ENCODE measurements at regions not wholly inside any gene's neighbourhood (a gene's known extent, or its start where the extent isn't known, plus 50 kb on each side); places are given as distances from the start of the nearest gene placed in this dataset.

DNA sequence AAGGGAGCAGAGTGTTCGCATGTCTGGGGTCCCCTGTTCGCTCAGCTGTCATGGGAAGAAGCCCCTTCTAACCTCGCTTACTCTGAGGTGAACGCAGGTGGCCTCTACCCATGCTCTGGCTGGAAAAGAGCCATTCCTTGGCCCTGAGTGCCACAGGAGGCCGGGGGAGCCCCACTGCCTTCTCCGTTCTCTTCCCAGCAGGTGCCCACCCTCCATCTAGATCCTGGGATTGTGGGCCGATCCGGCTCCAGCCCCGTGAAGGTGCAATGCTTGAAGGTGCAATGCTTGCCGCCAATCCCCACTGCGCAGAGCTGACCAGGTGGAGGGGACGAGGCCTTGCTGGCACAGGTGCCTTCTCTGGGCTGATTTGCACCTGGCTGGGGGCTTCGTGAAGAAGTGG lies 95.4 kb downstream of the MRPL36 start:
- H3K27me3 ChIP-seq (ENCODE audit: control insufficient read depth, insufficient read depth, low read length), result peaks cover 8% of the 10 kb centered on the region; the same call in 1 of the 2 replicates
- H3K9me3 ChIP-seq (ENCODE audit: control insufficient read depth, insufficient read depth, low read depth, low read length), result 0 out of 2 replicates have a peak, but pooled peaks cover 6% of the 10 kb centered on the region
- no peak overlapping the region for H3K27ac ChIP-seq (ENCODE audit: low read depth, low read length)
- H3K4me3 ChIP-seq (ENCODE audit: low read depth, low read length), result no peak overlapping the region
- H3K36me3 ChIP-seq (ENCODE audit: control insufficient read depth, insufficient read depth, low read length), result no peaks in the 10 kb centered on the region
- H3K9ac ChIP-seq (ENCODE audit: low read length), result no peak overlapping the region
- peaks cover 12% of the 10 kb centered on the region for H3K4me1 ChIP-seq (ENCODE audit: control insufficient read depth, insufficient read depth, low read length)

DNA sequence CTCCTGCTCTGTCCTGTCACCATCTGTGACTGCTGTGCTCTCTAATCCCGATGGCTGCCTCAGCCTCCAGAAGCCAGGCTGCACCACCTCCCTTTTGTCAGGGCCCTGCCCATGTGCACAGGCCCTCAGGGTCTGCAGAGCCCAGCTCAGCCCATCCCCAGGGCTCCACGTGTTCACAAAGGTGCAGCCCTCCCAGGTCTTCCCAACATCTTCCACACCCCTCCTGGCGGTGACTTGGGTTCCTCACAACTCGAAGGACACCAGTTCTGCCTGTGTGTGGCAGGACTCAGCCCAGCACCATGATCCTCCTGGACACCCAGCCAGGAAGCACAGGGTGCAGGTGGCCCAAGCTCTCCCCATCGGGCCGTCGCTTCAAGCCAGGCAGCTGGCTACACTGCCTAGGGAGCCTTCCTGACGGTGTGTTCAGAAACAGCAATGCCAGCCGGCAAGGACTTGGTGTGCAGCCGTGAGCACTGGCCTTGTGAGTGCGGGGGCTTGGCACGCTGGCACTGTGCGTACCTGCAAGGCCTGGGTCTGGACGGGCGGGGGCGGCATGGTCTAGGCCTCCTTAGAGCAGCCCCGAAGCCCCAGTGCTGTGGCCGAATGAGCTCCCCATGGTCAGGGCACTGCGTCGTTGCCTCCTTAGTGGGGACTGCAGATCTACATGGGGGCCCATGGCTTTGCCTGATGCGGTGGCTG lies 96.1 kb downstream of the MRPL36 start:
- Histone ChIP-seq H3K9me3 (ENCODE audit: control insufficient read depth, insufficient read depth, low read depth, low read length) (0 out of 2 replicates have a peak, but pooled peaks cover 8% of the 10 kb centered on the region), H3K36me3 (ENCODE audit: control insufficient read depth, insufficient read depth, low read length) (no peaks in the 10 kb centered on the region), H3K4me1 (ENCODE audit: control insufficient read depth, insufficient read depth, low read length) (peaks cover 4% of the 10 kb centered on the region; the same call in 1 of the 2 replicates)

DNA sequence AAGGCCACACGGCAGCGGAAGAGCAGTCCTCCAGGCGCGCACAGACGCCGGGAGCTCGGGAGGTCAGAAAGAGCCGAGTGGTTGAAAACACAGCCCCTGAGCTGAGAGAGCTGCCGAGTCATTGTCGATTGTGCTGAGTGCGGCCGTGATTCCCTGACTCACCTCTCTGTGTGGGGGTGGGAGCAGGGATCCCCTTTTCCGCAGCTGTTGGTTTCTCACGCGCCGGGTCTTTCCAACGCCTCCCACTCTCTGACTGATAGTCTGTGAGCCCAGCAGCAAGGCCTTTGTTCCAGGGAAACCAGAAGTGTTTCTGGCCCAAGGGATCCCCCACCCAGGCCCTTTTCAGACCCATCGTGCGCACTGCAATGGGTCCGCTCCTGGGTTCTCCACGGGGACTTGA lies 97.3 kb downstream of the MRPL36 start:
- H3K27me3 ChIP-seq (ENCODE audit: control insufficient read depth, insufficient read depth, low read length), result no peaks in the 10 kb centered on the region; the same call in 1 of the 2 replicates
- no peaks in the 10 kb centered on the region for H3K36me3 ChIP-seq (ENCODE audit: control insufficient read depth, insufficient read depth, low read length)
- H3K9me3 ChIP-seq (ENCODE audit: control insufficient read depth, insufficient read depth, low read depth, low read length), result 0 out of 2 replicates have a peak, but pooled peaks cover 8% of the 10 kb centered on the region
- H3K4me3 ChIP-seq (ENCODE audit: low read depth, low read length), result no peak overlapping the region
- no peak overlapping the region for H3K9ac ChIP-seq (ENCODE audit: low read length)
- H3K4me1 ChIP-seq (ENCODE audit: control insufficient read depth, insufficient read depth, low read length), result peaks cover 2% of the 10 kb centered on the region; the same call in 1 of the 2 replicates
- no peak overlapping the region for H3K27ac ChIP-seq (ENCODE audit: low read depth, low read length)

More for the DNA sequence above, 96.1 kb downstream of the MRPL36 start:
- Histone ChIP-seq H3K27ac (ENCODE audit: low read depth, low read length) (no peak overlapping the region), H3K9ac (ENCODE audit: low read length) (no peak overlapping the region), H3K4me3 (ENCODE audit: low read depth, low read length) (no peak overlapping the region), H3K27me3 (ENCODE audit: control insufficient read depth, insufficient read depth, low read length) (peaks cover 3% of the 10 kb centered on the region)

DNA sequence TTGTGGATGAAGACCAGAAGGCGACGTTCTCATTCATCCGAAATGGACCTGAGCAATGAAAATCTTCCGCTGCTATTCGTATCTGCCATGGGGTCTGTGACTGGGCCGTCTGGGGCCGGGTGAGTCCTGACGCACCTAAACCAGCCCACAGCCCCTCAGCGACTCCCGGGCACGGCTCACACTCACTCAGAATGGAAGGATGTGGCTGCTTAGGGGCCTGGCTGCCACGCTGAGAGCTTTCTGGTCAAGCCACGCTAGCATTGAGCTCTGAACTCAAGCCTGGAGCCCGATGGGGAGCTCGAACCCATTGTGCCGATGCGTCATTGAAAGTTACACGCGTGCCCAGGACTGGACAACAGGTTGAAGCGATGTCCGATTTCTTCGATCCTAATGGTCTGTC lies 97.8 kb downstream of the MRPL36 start:
- Histone ChIP-seq H3K4me1 (ENCODE audit: control insufficient read depth, insufficient read depth, low read length) (peaks cover 2% of the 10 kb centered on the region; the same call in 1 of the 2 replicates), H3K9ac (ENCODE audit: low read length) (no peak overlapping the region), H3K36me3 (ENCODE audit: control insufficient read depth, insufficient read depth, low read length) (no peaks in the 10 kb centered on the region), H3K9me3 (ENCODE audit: control insufficient read depth, insufficient read depth, low read depth, low read length) (0 out of 2 replicates have a peak, but pooled peaks cover 8% of the 10 kb centered on the region), H3K27me3 (ENCODE audit: control insufficient read depth, insufficient read depth, low read length) (no peaks in the 10 kb centered on the region; the same call in 1 of the 2 replicates), H3K27ac (ENCODE audit: low read depth, low read length) (no peak overlapping the region), H3K4me3 (ENCODE audit: low read depth, low read length) (no peak overlapping the region)

DNA sequence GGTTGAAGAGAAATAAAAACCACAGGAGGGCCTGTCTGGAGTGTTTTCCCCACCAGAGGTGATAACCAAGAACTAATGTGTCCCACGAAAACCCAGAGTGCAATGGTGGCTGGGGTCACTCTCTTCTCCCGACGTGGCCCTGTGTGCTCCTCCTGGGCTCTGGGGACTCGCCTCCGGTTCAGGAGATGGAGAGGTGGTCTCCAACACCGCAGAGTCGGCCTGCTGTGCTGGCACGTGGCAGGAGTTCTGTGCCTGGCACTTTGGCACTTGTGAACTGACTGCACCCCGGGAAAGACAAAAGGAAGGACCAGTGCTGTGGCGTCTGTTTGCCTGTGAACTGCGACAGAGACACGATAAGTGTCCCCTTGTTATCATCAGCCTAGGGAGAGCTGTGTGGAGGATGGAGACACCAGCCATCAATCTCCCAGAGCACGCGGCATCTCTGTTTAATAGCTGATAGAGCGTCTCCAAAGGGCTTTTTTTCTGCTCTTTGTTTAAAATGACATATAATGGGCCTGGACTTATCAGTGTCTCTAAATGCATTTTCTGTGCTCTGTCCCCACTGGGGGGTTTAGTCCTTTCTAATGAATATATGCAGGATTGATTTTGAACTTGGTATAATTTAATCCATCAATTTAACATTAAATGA lies 98.3 kb downstream of the MRPL36 start:
- no peak overlapping the region for H3K4me3 ChIP-seq (ENCODE audit: low read depth, low read length)
- no peaks in the 10 kb centered on the region for H3K36me3 ChIP-seq (ENCODE audit: control insufficient read depth, insufficient read depth, low read length)
- H3K9me3 ChIP-seq (ENCODE audit: control insufficient read depth, insufficient read depth, low read depth, low read length), result 0 out of 2 replicates have a peak, but pooled peaks cover 8% of the 10 kb centered on the region
- H3K27ac ChIP-seq (ENCODE audit: low read depth, low read length), result no peak overlapping the region
- H3K27me3 ChIP-seq (ENCODE audit: control insufficient read depth, insufficient read depth, low read length), result no peaks in the 10 kb centered on the region; the same call in 1 of the 2 replicates
- peaks cover 2% of the 10 kb centered on the region; the same call in 1 of the 2 replicates for H3K4me1 ChIP-seq (ENCODE audit: control insufficient read depth, insufficient read depth, low read length)
- H3K9ac ChIP-seq (ENCODE audit: low read length), result no peak overlapping the region

DNA sequence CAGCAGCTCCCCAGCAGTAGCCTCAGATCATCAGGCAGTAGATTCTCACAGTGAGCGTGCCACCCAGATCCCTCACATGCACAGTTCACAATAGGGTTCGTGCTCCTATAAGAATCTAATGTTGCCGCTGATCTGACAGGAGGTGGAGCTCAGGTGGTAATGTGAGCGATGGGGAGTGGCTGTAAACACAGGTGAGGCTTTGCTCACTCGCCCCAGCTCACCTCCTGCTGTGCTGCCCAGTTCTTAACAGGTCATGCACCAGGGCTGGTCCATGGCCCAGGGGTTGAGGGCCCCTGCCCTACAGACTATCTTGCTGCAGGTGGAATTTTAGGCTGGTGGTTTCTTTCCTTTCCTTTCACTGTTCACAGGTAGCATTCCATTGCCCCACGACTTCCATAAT lies 100.2 kb downstream of the MRPL36 start:
- H3K36me3 ChIP-seq (ENCODE audit: control insufficient read depth, insufficient read depth, low read length), result no peaks in the 10 kb centered on the region
- H3K27ac ChIP-seq (ENCODE audit: low read depth, low read length), result no peak overlapping the region
- no peaks in the 10 kb centered on the region; the same call in 1 of the 2 replicates for H3K27me3 ChIP-seq (ENCODE audit: control insufficient read depth, insufficient read depth, low read length)
- H3K4me3 ChIP-seq (ENCODE audit: low read depth, low read length), result no peak overlapping the region
- no peak overlapping the region for H3K9ac ChIP-seq (ENCODE audit: low read length)
- 0 out of 2 replicates have a peak, but pooled peaks cover 8% of the 10 kb centered on the region for H3K9me3 ChIP-seq (ENCODE audit: control insufficient read depth, insufficient read depth, low read depth, low read length)
- peaks cover 2% of the 10 kb centered on the region; the same call in 1 of the 2 replicates for H3K4me1 ChIP-seq (ENCODE audit: control insufficient read depth, insufficient read depth, low read length)

DNA sequence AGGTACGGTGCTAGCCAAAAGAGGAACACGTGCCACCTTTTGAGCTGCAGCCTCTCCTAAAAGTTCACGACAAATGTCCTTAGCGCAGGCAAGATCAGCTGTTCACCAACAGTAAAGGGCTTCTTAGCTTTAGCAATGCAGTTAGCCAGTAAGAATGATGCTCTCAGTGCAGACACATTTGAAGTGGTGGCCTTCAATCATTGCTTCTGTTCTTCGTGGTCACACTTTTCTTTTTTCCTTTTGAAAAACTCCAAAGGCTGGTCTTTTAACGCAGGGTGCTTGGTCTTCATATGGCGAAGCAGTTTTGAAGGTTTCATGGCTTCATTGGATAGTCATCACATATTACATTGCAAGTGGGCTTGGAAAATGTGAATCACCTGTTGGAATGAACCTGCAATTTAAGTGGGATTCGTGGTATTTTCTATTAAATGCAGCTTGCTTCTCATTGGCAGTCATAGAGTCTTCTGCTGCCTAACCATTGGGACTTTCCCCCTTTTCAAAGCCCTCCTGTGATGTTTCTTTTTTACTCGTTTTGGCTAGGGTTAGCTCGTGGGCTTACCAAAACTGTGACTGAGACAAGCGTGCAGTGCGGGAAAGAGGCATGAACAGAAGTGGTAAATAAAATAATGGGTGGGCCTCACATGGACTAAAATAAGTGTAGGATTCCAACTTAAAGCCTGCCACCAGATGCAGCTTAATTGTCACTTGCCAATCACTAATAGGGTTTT lies 100.9 kb downstream of the MRPL36 start:
- Histone ChIP-seq H3K4me3 (ENCODE audit: low read depth, low read length) (no peak overlapping the region), H3K4me1 (ENCODE audit: control insufficient read depth, insufficient read depth, low read length) (peaks cover 2% of the 10 kb centered on the region; the same call in 1 of the 2 replicates), H3K27ac (ENCODE audit: low read depth, low read length) (no peak overlapping the region), H3K27me3 (ENCODE audit: control insufficient read depth, insufficient read depth, low read length) (no peaks in the 10 kb centered on the region; the same call in 1 of the 2 replicates), H3K9ac (ENCODE audit: low read length) (no peak overlapping the region), H3K36me3 (ENCODE audit: control insufficient read depth, insufficient read depth, low read length) (no peaks in the 10 kb centered on the region), H3K9me3 (ENCODE audit: control insufficient read depth, insufficient read depth, low read depth, low read length) (0 out of 2 replicates have a peak, but pooled peaks cover 8% of the 10 kb centered on the region)

DNA sequence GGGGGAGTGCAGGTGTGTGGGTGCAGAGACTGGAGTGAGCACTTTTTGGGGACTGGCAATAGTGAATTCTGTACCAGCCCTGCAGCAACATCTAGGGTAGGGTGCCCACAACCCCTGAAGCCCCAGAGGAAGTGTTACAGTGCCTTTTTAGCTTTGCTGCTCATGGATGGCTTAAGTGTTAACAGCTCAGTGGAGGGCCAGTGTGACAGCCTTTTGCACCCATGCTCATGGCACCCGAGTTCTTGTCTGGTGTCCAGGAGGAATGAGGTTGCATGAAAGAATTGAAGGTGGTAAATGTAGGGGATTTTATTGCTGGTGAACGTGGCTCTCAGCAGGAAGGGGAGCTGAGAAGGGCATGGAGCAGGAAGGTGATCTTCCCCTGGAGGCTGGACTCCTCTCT lies 107.3 kb downstream of the MRPL36 start:
- Histone ChIP-seq H3K27ac (ENCODE audit: low read depth, low read length) (no peak overlapping the region), H3K27me3 (ENCODE audit: control insufficient read depth, insufficient read depth, low read length) (no peaks in the 10 kb centered on the region), H3K9ac (ENCODE audit: low read length) (no peak overlapping the region), H3K4me1 (ENCODE audit: control insufficient read depth, insufficient read depth, low read length) (no peaks in the 10 kb centered on the region), H3K4me3 (ENCODE audit: low read depth, low read length) (no peak overlapping the region), H3K9me3 (ENCODE audit: control insufficient read depth, insufficient read depth, low read depth, low read length) (peaks cover 5% of the 10 kb centered on the region; the same call in 1 of the 2 replicates), H3K36me3 (ENCODE audit: control insufficient read depth, insufficient read depth, low read length) (no peaks in the 10 kb centered on the region)

DNA sequence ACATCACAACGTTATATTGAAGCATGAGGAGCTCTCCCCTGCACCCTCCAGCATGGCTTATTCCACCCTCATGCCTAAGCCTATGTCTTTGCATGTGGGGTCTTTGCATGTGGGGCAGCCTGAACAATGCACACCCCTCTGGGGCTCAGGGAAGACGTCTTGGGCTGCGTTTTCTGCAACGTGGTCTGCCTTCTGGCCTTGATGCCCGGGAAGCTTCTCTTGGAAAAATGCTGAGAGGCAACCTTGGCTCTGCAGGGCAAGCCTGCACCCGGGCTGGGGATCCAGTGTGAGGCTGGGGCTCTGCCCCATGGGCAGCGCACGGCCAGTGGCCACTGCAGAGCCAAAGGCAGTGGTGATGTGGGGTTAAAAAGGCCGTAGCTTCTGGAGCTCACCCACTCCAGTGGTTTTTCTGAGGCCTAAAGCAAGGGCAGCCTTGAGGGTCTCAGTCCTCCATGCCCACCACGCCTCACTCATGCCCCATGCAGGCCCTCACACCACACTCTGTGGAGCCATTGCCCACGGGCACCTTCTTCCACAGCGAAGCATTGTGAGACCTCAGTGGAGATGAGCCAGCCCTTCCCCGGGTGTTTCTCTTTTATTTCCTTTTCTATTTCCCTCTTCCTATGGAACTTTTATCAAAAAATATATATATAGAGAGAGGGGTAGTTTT lies 112.2 kb downstream of the MRPL36 start:
- H3K36me3 ChIP-seq (ENCODE audit: control insufficient read depth, insufficient read depth, low read length), result no peaks in the 10 kb centered on the region
- H3K9ac ChIP-seq (ENCODE audit: low read length), result no peak overlapping the region
- H3K27ac ChIP-seq (ENCODE audit: low read depth, low read length), result no peak overlapping the region
- H3K9me3 ChIP-seq (ENCODE audit: control insufficient read depth, insufficient read depth, low read depth, low read length), result peaks cover 5% of the 10 kb centered on the region; the same call in 1 of the 2 replicates
- peaks cover 2% of the 10 kb centered on the region; the same call in 1 of the 2 replicates for H3K27me3 ChIP-seq (ENCODE audit: control insufficient read depth, insufficient read depth, low read length)
- H3K4me1 ChIP-seq (ENCODE audit: control insufficient read depth, insufficient read depth, low read length), result peaks cover 3% of the 10 kb centered on the region; the same call in 1 of the 2 replicates
- no peak overlapping the region for H3K4me3 ChIP-seq (ENCODE audit: low read depth, low read length)

DNA sequence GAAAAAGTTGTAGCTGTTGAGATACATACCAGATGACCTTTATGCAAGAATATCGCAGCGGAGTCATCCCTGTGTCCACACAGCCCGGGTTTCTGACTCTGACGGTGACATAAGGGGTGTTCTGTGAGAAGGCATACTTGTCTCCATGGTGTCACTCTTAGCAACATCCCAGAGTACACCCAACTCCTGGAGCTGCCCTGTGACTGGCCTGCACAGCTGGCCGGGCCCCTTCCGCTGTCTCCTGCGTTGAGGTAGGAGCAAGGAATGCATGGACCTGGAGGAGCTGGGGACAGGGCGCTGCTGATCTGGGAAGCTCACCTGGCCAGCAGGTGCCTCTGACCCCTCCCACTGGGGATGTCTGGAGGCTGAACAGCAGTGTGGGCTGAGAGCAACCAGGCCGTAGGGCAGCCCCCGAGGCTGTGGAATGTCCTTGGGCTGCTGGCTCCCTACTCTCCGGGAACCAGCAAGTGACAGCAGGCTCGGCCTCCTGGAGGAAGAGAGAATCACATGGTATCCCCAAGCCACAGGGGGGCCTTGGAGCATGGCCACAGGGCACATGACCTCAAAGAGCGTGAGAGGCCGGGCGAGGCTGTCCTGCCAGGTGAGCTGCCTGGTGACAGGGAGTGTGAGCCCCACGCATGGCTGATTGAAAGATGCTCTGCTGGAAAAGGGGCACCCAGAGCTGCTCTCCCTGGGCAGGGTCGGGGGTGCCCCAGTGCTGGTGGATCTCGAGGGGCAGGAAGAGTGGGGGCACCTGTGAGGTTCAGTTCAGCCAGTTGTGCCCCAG lies 113.4 kb downstream of the MRPL36 start:
- H3K4me1 ChIP-seq (ENCODE audit: control insufficient read depth, insufficient read depth, low read length), result peaks cover 3% of the 10 kb centered on the region; the same call in 1 of the 2 replicates
- no peak overlapping the region for H3K27ac ChIP-seq (ENCODE audit: low read depth, low read length)
- peaks cover 2% of the 10 kb centered on the region; the same call in 1 of the 2 replicates for H3K27me3 ChIP-seq (ENCODE audit: control insufficient read depth, insufficient read depth, low read length)
- no peak overlapping the region for H3K9ac ChIP-seq (ENCODE audit: low read length)
- no peak overlapping the region for H3K4me3 ChIP-seq (ENCODE audit: low read depth, low read length)
- peaks cover 5% of the 10 kb centered on the region; the same call in 1 of the 2 replicates for H3K9me3 ChIP-seq (ENCODE audit: control insufficient read depth, insufficient read depth, low read depth, low read length)
- no peaks in the 10 kb centered on the region for H3K36me3 ChIP-seq (ENCODE audit: control insufficient read depth, insufficient read depth, low read length)

Data from HUES6 (cell line).